AG09319 (cell line): ENCODE measurements at regions not wholly inside any gene's neighbourhood (a gene's known extent, or its start where the extent isn't known, plus 50 kb on each side); places are given as distances from the start of the nearest gene placed in this dataset.

ENCODE experiments used
- DNase-seq: peaks from one replicate; pipeline ENCODE4 v3.0.0-alpha.2; 2010; ENCODE audit warnings: low read depth; ENCODE audit errors: extremely low read depth
- CTCF ChIP-seq: IDR thresholded peaks from 2 replicates; pipeline ENCODE4 v1.5.1; 2011; ENCODE audit warnings: low read depth, mild to moderate bottlenecking, inconsistent platforms, low read length, moderate library complexity

- DNase-seq, result no peak
- TF ChIP-seq CTCF, result no peak
Observed at GRCh38 chr2:144151405-144151804, 368.5 kb downstream of the ZEB2 start.

GRCh38 chr2:144147356-144147755, 372.6 kb downstream of the ZEB2 start:
- no peak for DNase-seq
- TF ChIP-seq CTCF, result no peak

GRCh38 chr2:144146876-144147275, 373.0 kb downstream of the ZEB2 start:
- no peak for TF ChIP-seq CTCF
- no peak for DNase-seq

- no peak for DNase-seq
- TF ChIP-seq CTCF, result no peak
Observed at GRCh38 chr2:144146076-144146475, 373.8 kb downstream of the ZEB2 start.

GRCh38 chr2:144143294-144144151, 376.4 kb downstream of the ZEB2 start:
- no peak for DNase-seq

GRCh38 chr2:144140891-144141290, 379.0 kb downstream of the ZEB2 start:
- no peak for TF ChIP-seq CTCF
- no peak for DNase-seq

More at GRCh38 chr2:144143294-144144151, 376.4 kb downstream of the ZEB2 start:
- TF ChIP-seq CTCF, result no peak

GRCh38 chr2:144137705-144138428, 382.1 kb downstream of the ZEB2 start:
- DNase-seq, result no peak
- no peak for TF ChIP-seq CTCF
